ENCODE measurements at regions not wholly inside any gene's neighbourhood (a gene's known extent, or its start where the extent isn't known, plus 50 kb on each side); places are given as distances from the start of the nearest gene placed in this dataset.

DNA sequence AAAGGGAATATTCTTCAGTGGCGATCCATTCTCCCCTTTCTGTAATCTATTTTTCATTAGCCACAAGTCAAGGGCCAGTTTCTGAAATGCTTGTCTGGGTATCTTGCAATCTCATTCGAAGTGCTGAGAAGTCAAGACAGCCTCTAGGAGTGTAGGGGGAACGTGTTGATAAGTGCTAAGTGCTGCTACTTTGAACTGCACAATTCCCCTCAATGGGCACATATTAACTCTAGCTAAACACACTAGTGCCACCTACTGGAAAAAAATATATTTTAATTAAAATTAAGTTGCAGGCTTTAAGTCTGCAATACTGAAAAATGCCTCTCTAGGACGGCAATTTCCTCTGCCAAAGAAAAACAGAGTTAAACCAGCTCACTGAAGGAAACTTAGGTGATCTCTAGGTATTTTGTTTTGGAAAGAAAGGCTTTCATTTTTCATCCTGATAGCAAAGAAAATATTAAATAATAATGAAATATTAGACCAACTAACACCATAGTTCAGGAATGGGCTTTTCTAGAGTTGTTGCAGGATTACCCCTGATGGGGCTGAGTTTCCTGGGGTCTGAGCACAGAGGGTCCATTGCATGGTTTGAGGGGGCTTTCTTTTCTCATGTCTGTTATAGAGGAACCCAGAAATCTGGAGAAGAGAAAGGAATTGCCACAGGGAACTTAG is 181.9 kb upstream of the KBTBD8 start:
- Histone ChIP-seq H3K27ac (ENCODE audit: low read depth, low read length) (no peak overlapping the region), H3K4me2 (ENCODE audit: insufficient read depth, low read length) (no peak overlapping the region), H4K20me1 (ENCODE audit: insufficient read depth, low read length) (no peaks in the 10 kb centered on the region), H3K4me1 (ENCODE audit: insufficient read depth, low read length) (peaks cover 3% of the 10 kb centered on the region), H3K27me3 (ENCODE audit: insufficient read depth, low read length) (peaks cover 12% of the 10 kb centered on the region), H2AFZ (ENCODE audit: low read length) (no peak overlapping the region), H3K4me3 (ENCODE audit: insufficient read depth, low read length) (no peak overlapping the region), H3K9me3 (ENCODE audit: low read depth, low read length) (no peaks in the 10 kb centered on the region), H3K79me2 (ENCODE audit: insufficient read depth, low read length) (no peaks in the 10 kb centered on the region), H3K36me3 (ENCODE audit: insufficient read depth, low read length) (no peaks in the 10 kb centered on the region)
- no peak for DNase-seq (ENCODE audit: insufficient read length, low spot score, missing footprints)
- TF ChIP-seq CTCF (IDR thresholded peaks at IDR 0.05; ENCODE audit: extremely low read depth, low read depth, low read length) = peak; percentile 53

GRCh38 chr3:66817951-66818557 is 180.1 kb upstream of the KBTBD8 start:
- Histone ChIP-seq H3K4me3 (ENCODE audit: insufficient read depth, low read length) (no peak overlapping the region), H3K27me3 (ENCODE audit: insufficient read depth, low read length) (peaks cover 12% of the 10 kb centered on the region), H3K36me3 (ENCODE audit: insufficient read depth, low read length) (no peaks in the 10 kb centered on the region), H4K20me1 (ENCODE audit: insufficient read depth, low read length) (no peaks in the 10 kb centered on the region), H3K9me3 (ENCODE audit: low read depth, low read length) (no peaks in the 10 kb centered on the region), H3K4me2 (ENCODE audit: insufficient read depth, low read length) (no peak overlapping the region), H3K4me1 (ENCODE audit: insufficient read depth, low read length) (no peaks in the 10 kb centered on the region), H3K27ac (ENCODE audit: low read depth, low read length) (no peak overlapping the region), H2AFZ (ENCODE audit: low read length) (no peak overlapping the region), H3K79me2 (ENCODE audit: insufficient read depth, low read length) (no peaks in the 10 kb centered on the region)
- no peak for TF ChIP-seq CTCF (IDR thresholded peaks at IDR 0.05; ENCODE audit: extremely low read depth, low read depth, low read length)
- no peak for DNase-seq (ENCODE audit: insufficient read length, low spot score, missing footprints)

GRCh38 chr3:66819993-66820501 is 178.1 kb upstream of the KBTBD8 start:
- no peak for TF ChIP-seq CTCF (IDR thresholded peaks at IDR 0.05; ENCODE audit: extremely low read depth, low read depth, low read length)
- H3K79me2 ChIP-seq (ENCODE audit: insufficient read depth, low read length) = no peaks in the 10 kb centered on the region
- H3K9me3 ChIP-seq (ENCODE audit: low read depth, low read length) = no peaks in the 10 kb centered on the region
- no peak overlapping the region for H2AFZ ChIP-seq (ENCODE audit: low read length)
- no peak overlapping the region for H3K27ac ChIP-seq (ENCODE audit: low read depth, low read length)
- no peak for DNase-seq (ENCODE audit: insufficient read length, low spot score, missing footprints)
- peaks cover 12% of the 10 kb centered on the region for H3K27me3 ChIP-seq (ENCODE audit: insufficient read depth, low read length)
- H3K4me1 ChIP-seq (ENCODE audit: insufficient read depth, low read length) = no peaks in the 10 kb centered on the region
- no peaks in the 10 kb centered on the region for H3K36me3 ChIP-seq (ENCODE audit: insufficient read depth, low read length)
- no peak overlapping the region for H3K4me2 ChIP-seq (ENCODE audit: insufficient read depth, low read length)
- no peak overlapping the region for H3K4me3 ChIP-seq (ENCODE audit: insufficient read depth, low read length)
- H4K20me1 ChIP-seq (ENCODE audit: insufficient read depth, low read length) = no peaks in the 10 kb centered on the region

- Histone ChIP-seq H3K36me3 (ENCODE audit: insufficient read depth, low read length) (no peaks in the 10 kb centered on the region), H3K27me3 (ENCODE audit: insufficient read depth, low read length) (peaks cover 12% of the 10 kb centered on the region), H3K4me3 (ENCODE audit: insufficient read depth, low read length) (no peak overlapping the region), H3K9me3 (ENCODE audit: low read depth, low read length) (no peaks in the 10 kb centered on the region), H3K4me2 (ENCODE audit: insufficient read depth, low read length) (no peak overlapping the region), H2AFZ (ENCODE audit: low read length) (no peak overlapping the region), H3K27ac (ENCODE audit: low read depth, low read length) (no peak overlapping the region), H3K4me1 (ENCODE audit: insufficient read depth, low read length) (no peaks in the 10 kb centered on the region), H4K20me1 (ENCODE audit: insufficient read depth, low read length) (no peaks in the 10 kb centered on the region), H3K79me2 (ENCODE audit: insufficient read depth, low read length) (no peaks in the 10 kb centered on the region)
- peak; percentile 80 for DNase-seq (ENCODE audit: insufficient read length, low spot score, missing footprints)
- TF ChIP-seq CTCF (IDR thresholded peaks at IDR 0.05; ENCODE audit: extremely low read depth, low read depth, low read length) = peak; percentile 79
Measured at GRCh38 chr3:66822186-66823008, 175.7 kb upstream of the KBTBD8 start.
